ENCODE measurements at regions not wholly inside any gene's neighbourhood (a gene's known extent, or its start where the extent isn't known, plus 50 kb on each side); places are given as distances from the start of the nearest gene placed in this dataset.

- no peak for TF ChIP-seq CBX8 (IDR thresholded peaks at IDR 0.05; ENCODE audit: borderline replicate concordance, extremely low read depth, low read depth, low read length, poor library complexity, severe bottlenecking)
- TF ChIP-seq, protein P1, sequence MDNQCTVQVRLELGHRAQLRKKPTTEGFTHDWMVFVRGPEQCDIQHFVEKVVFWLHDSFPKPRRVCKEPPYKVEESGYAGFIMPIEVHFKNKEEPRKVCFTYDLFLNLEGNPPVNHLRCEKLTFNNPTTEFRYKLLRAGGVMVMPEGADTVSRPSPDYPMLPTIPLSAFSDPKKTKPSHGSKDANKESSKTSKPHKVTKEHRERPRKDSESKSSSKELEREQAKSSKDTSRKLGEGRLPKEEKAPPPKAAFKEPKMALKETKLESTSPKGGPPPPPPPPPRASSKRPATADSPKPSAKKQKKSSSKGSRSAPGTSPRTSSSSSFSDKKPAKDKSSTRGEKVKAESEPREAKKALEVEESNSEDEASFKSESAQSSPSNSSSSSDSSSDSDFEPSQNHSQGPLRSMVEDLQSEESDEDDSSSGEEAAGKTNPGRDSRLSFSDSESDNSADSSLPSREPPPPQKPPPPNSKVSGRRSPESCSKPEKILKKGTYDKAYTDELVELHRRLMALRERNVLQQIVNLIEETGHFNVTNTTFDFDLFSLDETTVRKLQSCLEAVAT (IDR thresholded peaks at IDR 0.05) = no peak
- TF ChIP-seq, protein P2, sequence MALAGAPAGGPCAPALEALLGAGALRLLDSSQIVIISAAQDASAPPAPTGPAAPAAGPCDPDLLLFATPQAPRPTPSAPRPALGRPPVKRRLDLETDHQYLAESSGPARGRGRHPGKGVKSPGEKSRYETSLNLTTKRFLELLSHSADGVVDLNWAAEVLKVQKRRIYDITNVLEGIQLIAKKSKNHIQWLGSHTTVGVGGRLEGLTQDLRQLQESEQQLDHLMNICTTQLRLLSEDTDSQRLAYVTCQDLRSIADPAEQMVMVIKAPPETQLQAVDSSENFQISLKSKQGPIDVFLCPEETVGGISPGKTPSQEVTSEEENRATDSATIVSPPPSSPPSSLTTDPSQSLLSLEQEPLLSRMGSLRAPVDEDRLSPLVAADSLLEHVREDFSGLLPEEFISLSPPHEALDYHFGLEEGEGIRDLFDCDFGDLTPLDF (CRISPR knock-in tag; IDR thresholded peaks at IDR 0.05) = no peak
- no peak for TF ChIP-seq ZNF217 (CRISPR knock-in tag; IDR thresholded peaks at IDR 0.05)
- TF ChIP-seq, protein P3, sequence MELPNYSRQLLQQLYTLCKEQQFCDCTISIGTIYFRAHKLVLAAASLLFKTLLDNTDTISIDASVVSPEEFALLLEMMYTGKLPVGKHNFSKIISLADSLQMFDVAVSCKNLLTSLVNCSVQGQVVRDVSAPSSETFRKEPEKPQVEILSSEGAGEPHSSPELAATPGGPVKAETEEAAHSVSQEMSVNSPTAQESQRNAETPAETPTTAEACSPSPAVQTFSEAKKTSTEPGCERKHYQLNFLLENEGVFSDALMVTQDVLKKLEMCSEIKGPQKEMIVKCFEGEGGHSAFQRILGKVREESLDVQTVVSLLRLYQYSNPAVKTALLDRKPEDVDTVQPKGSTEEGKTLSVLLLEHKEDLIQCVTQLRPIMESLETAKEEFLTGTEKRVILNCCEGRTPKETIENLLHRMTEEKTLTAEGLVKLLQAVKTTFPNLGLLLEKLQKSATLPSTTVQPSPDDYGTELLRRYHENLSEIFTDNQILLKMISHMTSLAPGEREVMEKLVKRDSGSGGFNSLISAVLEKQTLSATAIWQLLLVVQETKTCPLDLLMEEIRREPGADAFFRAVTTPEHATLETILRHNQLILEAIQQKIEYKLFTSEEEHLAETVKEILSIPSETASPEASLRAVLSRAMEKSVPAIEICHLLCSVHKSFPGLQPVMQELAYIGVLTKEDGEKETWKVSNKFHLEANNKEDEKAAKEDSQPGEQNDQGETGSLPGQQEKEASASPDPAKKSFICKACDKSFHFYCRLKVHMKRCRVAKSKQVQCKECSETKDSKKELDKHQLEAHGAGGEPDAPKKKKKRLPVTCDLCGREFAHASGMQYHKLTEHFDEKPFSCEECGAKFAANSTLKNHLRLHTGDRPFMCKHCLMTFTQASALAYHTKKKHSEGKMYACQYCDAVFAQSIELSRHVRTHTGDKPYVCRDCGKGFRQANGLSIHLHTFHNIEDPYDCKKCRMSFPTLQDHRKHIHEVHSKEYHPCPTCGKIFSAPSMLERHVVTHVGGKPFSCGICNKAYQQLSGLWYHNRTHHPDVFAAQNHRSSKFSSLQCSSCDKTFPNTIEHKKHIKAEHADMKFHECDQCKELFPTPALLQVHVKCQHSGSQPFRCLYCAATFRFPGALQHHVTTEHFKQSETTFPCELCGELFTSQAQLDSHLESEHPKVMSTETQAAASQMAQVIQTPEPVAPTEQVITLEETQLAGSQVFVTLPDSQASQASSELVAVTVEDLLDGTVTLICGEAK (IDR thresholded peaks at IDR 0.05) = no peak
- TF ChIP-seq, protein P3 (CRISPR knock-in tag; IDR thresholded peaks at IDR 0.05) = no peak
- TF ChIP-seq GABPB1 (CRISPR knock-in tag; IDR thresholded peaks at IDR 0.05) = no peak
These were observed 421.7 kb downstream of the RNF144A start for GRCh38 chr2:7338961-7339360.

Measured in K562 (cell line).